HEK293T (cell line): ENCODE measurements at regions not wholly inside any gene's neighbourhood (a gene's known extent, or its start where the extent isn't known, plus 50 kb on each side); places are given as distances from the start of the nearest gene placed in this dataset.

Source experiments
- CTCF ChIA-PET: fragments of 350-600 bp; formaldehyde crosslinking; extraction: SDS; loops from one replicate; lab custom pipeline; 2021; ENCODE audit warnings: antibody characterized with exemption, inconsistent platforms; lab: Yijun Ruan, JAX
- POLR2A ChIA-PET: fragments of 350-600 bp; formaldehyde crosslinking; extraction: SDS; loops from one replicate; lab custom pipeline; 2020; ENCODE audit warnings: antibody characterized with exemption, inconsistent platforms; lab: Yijun Ruan, JAX
- DNase-seq: peaks from one replicate; pipeline ENCODE4 v3.0.0; 2012; ENCODE audit warnings: mixed read lengths; ENCODE audit errors: extremely low spot score
- ARNT ChIP-seq: fragments of 450-650 bp; IDR thresholded peaks from 2 replicates; pipeline ENCODE4 v1.6.1; 2017; ENCODE audit warnings: mild to moderate bottlenecking
- BHLHE40 ChIP-seq: fragments of 450-650 bp; IDR thresholded peaks from 2 replicates; pipeline ENCODE4 v1.6.1; 2016; ENCODE audit warnings: mild to moderate bottlenecking, moderate library complexity, borderline replicate concordance
- CTBP1 ChIP-seq: fragments of 450-650 bp; IDR thresholded peaks from 2 replicates; pipeline ENCODE4 v1.6.1; 2016; ENCODE audit warnings: borderline replicate concordance
- ELF4 ChIP-seq: fragments of 450-650 bp; IDR thresholded peaks from 2 replicates; pipeline ENCODE4 v1.6.1; 2017; ENCODE audit warnings: antibody characterized with exemption
- FOXA1 ChIP-seq: fragments of 450-650 bp; IDR thresholded peaks from 2 replicates; pipeline ENCODE4 v1.6.1; 2016; ENCODE audit warnings: mild to moderate bottlenecking
- FOXK2 ChIP-seq: fragments of 450-650 bp; IDR thresholded peaks from 2 replicates; pipeline ENCODE4 v1.6.1; 2016; ENCODE audit warnings: mild to moderate bottlenecking
- FOXM1 ChIP-seq: fragments of 450-650 bp; IDR thresholded peaks from 2 replicates; pipeline ENCODE4 v1.6.1; 2017; ENCODE audit warnings: mild to moderate bottlenecking, borderline replicate concordance
- HDGF ChIP-seq: fragments of 450-650 bp; IDR thresholded peaks from 2 replicates; pipeline ENCODE4 v1.6.1; 2017; ENCODE audit warnings: antibody characterized with exemption, borderline replicate concordance
- L3MBTL2 ChIP-seq: fragments of 450-650 bp; conservative IDR thresholded peaks from 2 replicates; pipeline ENCODE4 v1.6.1; 2016; ENCODE audit warnings: mild to moderate bottlenecking
- LEF1 ChIP-seq: fragments of 450-650 bp; IDR thresholded peaks from 2 replicates; pipeline ENCODE4 v1.6.1; 2017; ENCODE audit warnings: mild to moderate bottlenecking, borderline replicate concordance
- NFRKB ChIP-seq: fragments of 450-650 bp; IDR thresholded peaks from 2 replicates; pipeline ENCODE4 v1.6.1; 2016; ENCODE audit warnings: mild to moderate bottlenecking, moderate library complexity
- PKNOX1 ChIP-seq: fragments of 450-650 bp; IDR thresholded peaks from 2 replicates; pipeline ENCODE4 v1.6.1; 2016
- SP1 ChIP-seq: fragments of 450-650 bp; IDR thresholded peaks from 2 replicates; pipeline ENCODE4 v1.6.1; 2017
- SUZ12 ChIP-seq: fragments of 450-650 bp; IDR thresholded peaks from 2 replicates; pipeline ENCODE4 v1.6.1; 2016; ENCODE audit warnings: mild to moderate bottlenecking
- TARDBP ChIP-seq: fragments of 450-650 bp; IDR thresholded peaks from 2 replicates; pipeline ENCODE4 v1.6.1; 2016
- ZNF384 ChIP-seq: fragments of 450-650 bp; IDR thresholded peaks from 2 replicates; pipeline ENCODE4 v1.6.1; 2016

GRCh38 chr4:160284516-160284915 lies 1181.6 kb downstream of the RAPGEF2 start:
- ChIA-PET CTCF (no interaction called here), POLR2A (no interaction called here)
- DNase-seq: no peak
- TF ChIP-seq L3MBTL2: no peak
- no peak for TF ChIP-seq ARNT
- TF ChIP-seq HDGF: no peak
- TF ChIP-seq FOXK2: no peak
- no peak for TF ChIP-seq FOXA1
- TF ChIP-seq NFRKB: no peak
- TF ChIP-seq BHLHE40: no peak
- TF ChIP-seq SUZ12: no peak
- no peak for TF ChIP-seq ZNF384
- no peak for TF ChIP-seq LEF1
- TF ChIP-seq SP1: no peak
- TF ChIP-seq PKNOX1: no peak
- no peak for TF ChIP-seq FOXM1
- TF ChIP-seq ELF4: no peak
- no peak for TF ChIP-seq TARDBP

- DNase-seq: no peak
- TF ChIP-seq FOXA1 (no peak), SUZ12 (no peak), LEF1 (no peak), TARDBP (no peak), FOXM1 (no peak), ARNT (no peak), PKNOX1 (no peak), BHLHE40 (no peak), L3MBTL2 (no peak), CTBP1 (no peak), ELF4 (no peak), SP1 (no peak), NFRKB (no peak), HDGF (no peak), FOXK2 (no peak), ZNF384 (no peak)
- ChIA-PET POLR2A (no interaction called here), CTCF (no interaction called here)
Observed at GRCh38 chr4:160286051-160286450, 1183.2 kb downstream of the RAPGEF2 start.

- CTCF ChIA-PET: no interaction called here
- POLR2A ChIA-PET: no interaction called here
- DNase-seq: no peak
- no peak for TF ChIP-seq PKNOX1
- TF ChIP-seq NFRKB: no peak
- no peak for TF ChIP-seq ARNT
- TF ChIP-seq LEF1: no peak
- TF ChIP-seq CTBP1: no peak
- TF ChIP-seq SP1: no peak
- no peak for TF ChIP-seq TARDBP
- TF ChIP-seq SUZ12: no peak
- TF ChIP-seq BHLHE40: no peak
- no peak for TF ChIP-seq FOXM1
- TF ChIP-seq L3MBTL2: no peak
- no peak for TF ChIP-seq FOXA1
- TF ChIP-seq ZNF384: no peak
Observed at GRCh38 chr4:160296476-160296875, 1193.6 kb downstream of the RAPGEF2 start.

- ChIA-PET CTCF (no interaction called here), POLR2A (no interaction called here)
- TF ChIP-seq SP1 (no peak), FOXM1 (no peak), FOXK2 (no peak)
- DNase-seq: no peak
Observed at GRCh38 chr4:160299177-160299576, 1196.3 kb downstream of the RAPGEF2 start.

- no peak for DNase-seq
- TF ChIP-seq NFRKB (no peak), SUZ12 (no peak)
- POLR2A ChIA-PET: no interaction called here
- CTCF ChIA-PET: no interaction called here
Observed at GRCh38 chr4:160299608-160300007, 1196.7 kb downstream of the RAPGEF2 start.

GRCh38 chr4:160316036-160316435 lies 1213.2 kb downstream of the RAPGEF2 start:
- no peak for DNase-seq
- ChIA-PET POLR2A (no interaction called here), CTCF (no interaction called here)
- no peak for TF ChIP-seq L3MBTL2
- no peak for TF ChIP-seq PKNOX1
- TF ChIP-seq FOXK2: no peak
- no peak for TF ChIP-seq TARDBP
